ENCODE measurements at regions not wholly inside any gene's neighbourhood (a gene's known extent, or its start where the extent isn't known, plus 50 kb on each side); places are given as distances from the start of the nearest gene placed in this dataset.

GRCh38 chr5:103927739-103928138, 365.1 kb upstream of the NUDT12 start:
- ChIA-PET POLR2A (no interaction called here), CTCF (no interaction called here)
- Mint-ChIP-seq H3K4me1 (no peaks in the 10 kb centered on the region), H3K27me3 (no peaks in the 10 kb centered on the region), H3K36me3 (no peaks in the 10 kb centered on the region), H3K27ac (no peak overlapping the region), H3K9me3 (peaks cover 7 to 18% (median 13%) of the 10 kb centered on the region in 3 donors), H3K4me3 (no peak overlapping the region)
- Histone ChIP-seq H3K27me3 (replicated peaks in 1 of 2; ENCODE audit: control insufficient read depth in 2 of 2, extremely low read depth in 1 of 2, insufficient read depth in 2 of 2, low read length in 1 of 2) (no peaks in the 10 kb centered on the region), H3K4me1 (ENCODE audit: control insufficient read depth in 1 of 2, extremely low read depth in 1 of 2, insufficient read depth in 2 of 2, low read length in 2 of 2) (no peaks in the 10 kb centered on the region), H3K9me3 (no peaks in the 10 kb centered on the region), H3K4me3 (ENCODE audit: control insufficient read depth in 1 of 2, extremely low read depth in 1 of 2, low read length in 1 of 2) (no peak overlapping the region), H3K36me3 (ENCODE audit: control insufficient read depth in 2 of 2, extremely low read depth in 1 of 2, insufficient read depth in 1 of 2, low read length in 1 of 2) (no peaks in the 10 kb centered on the region), H3K27ac (ENCODE audit: low read length) (no peak overlapping the region)
- DNase-seq = no peak
- ATAC-seq (replicated peaks in 1 of 4) = no peak
- no CpG with 5 or more reads among the region's 1 CpG for WGBS (ENCODE audit: insufficient coverage)

- ChIA-PET POLR2A (no interaction called here), CTCF (no interaction called here)
- ATAC-seq (replicated peaks in 1 of 4) (no peak), DNase-seq (no peak)
- no peaks in the 10 kb centered on the region for H3K9me3 ChIP-seq
- Mint-ChIP-seq H3K9me3 (peaks cover 4 to 17% (median 10%) of the 10 kb centered on the region in 3 donors), H3K27ac (no peak overlapping the region), H3K4me3 (no peak overlapping the region), H3K36me3 (no peaks in the 10 kb centered on the region), H3K4me1 (no peaks in the 10 kb centered on the region), H3K27me3 (no peaks in the 10 kb centered on the region)
- no peaks in the 10 kb centered on the region for H3K36me3 ChIP-seq (ENCODE audit: control insufficient read depth in 2 of 2, extremely low read depth in 1 of 2, insufficient read depth in 1 of 2, low read length in 1 of 2)
- no peaks in the 10 kb centered on the region for H3K27me3 ChIP-seq (replicated peaks in 1 of 2; ENCODE audit: control insufficient read depth in 2 of 2, extremely low read depth in 1 of 2, insufficient read depth in 2 of 2, low read length in 1 of 2)
- H3K4me3 ChIP-seq (ENCODE audit: control insufficient read depth in 1 of 2, extremely low read depth in 1 of 2, low read length in 1 of 2) = no peak overlapping the region
- no peaks in the 10 kb centered on the region for H3K4me1 ChIP-seq (ENCODE audit: control insufficient read depth in 1 of 2, extremely low read depth in 1 of 2, insufficient read depth in 2 of 2, low read length in 2 of 2)
- no peak overlapping the region for H3K27ac ChIP-seq (ENCODE audit: low read length)
Observed at GRCh38 chr5:103923616-103924168, 361.1 kb upstream of the NUDT12 start.

- no peaks in the 10 kb centered on the region for H3K4me1 ChIP-seq (ENCODE audit: control insufficient read depth in 1 of 2, extremely low read depth in 1 of 2, insufficient read depth in 2 of 2, low read length in 2 of 2)
- no peak overlapping the region for H3K4me3 ChIP-seq (ENCODE audit: control insufficient read depth in 1 of 2, extremely low read depth in 1 of 2, low read length in 1 of 2)
- ATAC-seq (replicated peaks in 1 of 4) (no peak), DNase-seq (no peak)
- Mint-ChIP-seq H3K4me3 (no peak overlapping the region), H3K27ac (no peak overlapping the region), H3K36me3 (no peaks in the 10 kb centered on the region), H3K4me1 (no peaks in the 10 kb centered on the region), H3K9me3 (peaks cover 0 to 3% (median 2%) of the 10 kb centered on the region in 3 donors), H3K27me3 (no peaks in the 10 kb centered on the region)
- no peak overlapping the region for H3K27ac ChIP-seq (ENCODE audit: low read length)
- no peaks in the 10 kb centered on the region for H3K27me3 ChIP-seq (replicated peaks in 1 of 2; ENCODE audit: control insufficient read depth in 2 of 2, extremely low read depth in 1 of 2, insufficient read depth in 2 of 2, low read length in 1 of 2)
- H3K36me3 ChIP-seq (ENCODE audit: control insufficient read depth in 2 of 2, extremely low read depth in 1 of 2, insufficient read depth in 1 of 2, low read length in 1 of 2) = no peaks in the 10 kb centered on the region
- CTCF ChIA-PET = no interaction called here
- POLR2A ChIA-PET = no interaction called here
- H3K9me3 ChIP-seq = no peaks in the 10 kb centered on the region
Observed at GRCh38 chr5:103919506-103919905, 356.9 kb upstream of the NUDT12 start.

GRCh38 chr5:103918668-103919367, 356.2 kb upstream of the NUDT12 start:
- ATAC-seq (replicated peaks in 1 of 4) = no peak
- ChIA-PET CTCF (no interaction called here), POLR2A (interaction anchor here in 1 of 2 donors (0.6 kb wide), 1 partner anchor 1845 kb away, joined by 3 read pairs; no protein-coding TSS in a partner anchor)
- Mint-ChIP-seq H3K9me3 (peaks cover 0 to 3% (median 2%) of the 10 kb centered on the region in 3 donors), H3K27me3 (no peaks in the 10 kb centered on the region), H3K4me3 (no peak overlapping the region), H3K27ac (no peak overlapping the region), H3K4me1 (no peaks in the 10 kb centered on the region), H3K36me3 (no peaks in the 10 kb centered on the region)
- Histone ChIP-seq H3K27me3 (replicated peaks in 1 of 2; ENCODE audit: control insufficient read depth in 2 of 2, extremely low read depth in 1 of 2, insufficient read depth in 2 of 2, low read length in 1 of 2) (no peaks in the 10 kb centered on the region), H3K9me3 (no peaks in the 10 kb centered on the region), H3K4me1 (ENCODE audit: control insufficient read depth in 1 of 2, extremely low read depth in 1 of 2, insufficient read depth in 2 of 2, low read length in 2 of 2) (no peaks in the 10 kb centered on the region), H3K4me3 (ENCODE audit: control insufficient read depth in 1 of 2, extremely low read depth in 1 of 2, low read length in 1 of 2) (no peak overlapping the region), H3K36me3 (ENCODE audit: control insufficient read depth in 2 of 2, extremely low read depth in 1 of 2, insufficient read depth in 1 of 2, low read length in 1 of 2) (no peaks in the 10 kb centered on the region), H3K27ac (ENCODE audit: low read length) (no peak overlapping the region)
- DNase-seq = no peak

- Histone ChIP-seq H3K9me3 (no peaks in the 10 kb centered on the region), H3K27ac (ENCODE audit: low read length) (no peak overlapping the region), H3K36me3 (ENCODE audit: control insufficient read depth in 2 of 2, extremely low read depth in 1 of 2, insufficient read depth in 1 of 2, low read length in 1 of 2) (no peaks in the 10 kb centered on the region), H3K27me3 (replicated peaks in 1 of 2; ENCODE audit: control insufficient read depth in 2 of 2, extremely low read depth in 1 of 2, insufficient read depth in 2 of 2, low read length in 1 of 2) (no peaks in the 10 kb centered on the region), H3K4me1 (ENCODE audit: control insufficient read depth in 1 of 2, extremely low read depth in 1 of 2, insufficient read depth in 2 of 2, low read length in 2 of 2) (no peaks in the 10 kb centered on the region), H3K4me3 (ENCODE audit: control insufficient read depth in 1 of 2, extremely low read depth in 1 of 2, low read length in 1 of 2) (no peak overlapping the region)
- ATAC-seq (replicated peaks in 1 of 4) (no peak), DNase-seq (no peak)
- ChIA-PET POLR2A (no interaction called here), CTCF (no interaction called here)
- Mint-ChIP-seq H3K27ac (no peak overlapping the region), H3K9me3 (peaks cover 0 to 4% (median 0%) of the 10 kb centered on the region in 3 donors), H3K4me1 (no peaks in the 10 kb centered on the region), H3K4me3 (no peak overlapping the region), H3K36me3 (no peaks in the 10 kb centered on the region), H3K27me3 (no peaks in the 10 kb centered on the region)
- WGBS (ENCODE audit: insufficient coverage) = no CpG with 5 or more reads among the region's 1 CpG
Observed at GRCh38 chr5:103915081-103915480, 352.5 kb upstream of the NUDT12 start.

GRCh38 chr5:103910786-103911185, 348.2 kb upstream of the NUDT12 start:
- no peak overlapping the region for H3K27ac ChIP-seq (ENCODE audit: low read length)
- CTCF ChIA-PET = no interaction called here
- Mint-ChIP-seq H3K36me3 (no peaks in the 10 kb centered on the region), H3K9me3 (peaks cover 0 to 4% (median 0%) of the 10 kb centered on the region in 3 donors), H3K27ac (no peak overlapping the region), H3K27me3 (no peaks in the 10 kb centered on the region), H3K4me3 (no peak overlapping the region), H3K4me1 (no peaks in the 10 kb centered on the region)
- no peak overlapping the region for H3K4me3 ChIP-seq (ENCODE audit: control insufficient read depth in 1 of 2, extremely low read depth in 1 of 2, low read length in 1 of 2)
- no peaks in the 10 kb centered on the region for H3K4me1 ChIP-seq (ENCODE audit: control insufficient read depth in 1 of 2, extremely low read depth in 1 of 2, insufficient read depth in 2 of 2, low read length in 2 of 2)
- ATAC-seq (replicated peaks in 1 of 4) (no peak), DNase-seq (no peak)
- no peaks in the 10 kb centered on the region for H3K9me3 ChIP-seq
- H3K27me3 ChIP-seq (replicated peaks in 1 of 2; ENCODE audit: control insufficient read depth in 2 of 2, extremely low read depth in 1 of 2, insufficient read depth in 2 of 2, low read length in 1 of 2) = no peaks in the 10 kb centered on the region
- no CpG with 5 or more reads among the region's 2 CpGs for WGBS (ENCODE audit: insufficient coverage)
- H3K36me3 ChIP-seq (ENCODE audit: control insufficient read depth in 2 of 2, extremely low read depth in 1 of 2, insufficient read depth in 1 of 2, low read length in 1 of 2) = no peaks in the 10 kb centered on the region
- POLR2A ChIA-PET = no interaction called here

GRCh38 chr5:103910011-103910410, 347.4 kb upstream of the NUDT12 start:
- Histone ChIP-seq H3K9me3 (no peaks in the 10 kb centered on the region), H3K4me3 (ENCODE audit: control insufficient read depth in 1 of 2, extremely low read depth in 1 of 2, low read length in 1 of 2) (no peak overlapping the region), H3K4me1 (ENCODE audit: control insufficient read depth in 1 of 2, extremely low read depth in 1 of 2, insufficient read depth in 2 of 2, low read length in 2 of 2) (no peaks in the 10 kb centered on the region), H3K27ac (ENCODE audit: low read length) (no peak overlapping the region), H3K27me3 (replicated peaks in 1 of 2; ENCODE audit: control insufficient read depth in 2 of 2, extremely low read depth in 1 of 2, insufficient read depth in 2 of 2, low read length in 1 of 2) (no peaks in the 10 kb centered on the region), H3K36me3 (ENCODE audit: control insufficient read depth in 2 of 2, extremely low read depth in 1 of 2, insufficient read depth in 1 of 2, low read length in 1 of 2) (no peaks in the 10 kb centered on the region)
- ATAC-seq (replicated peaks in 1 of 4) (no peak), DNase-seq (no peak)
- H3K4me3 Mint-ChIP-seq = no peak overlapping the region
- WGBS (ENCODE audit: insufficient coverage) = 50% methylated on average over 1 of the region's 2 CpGs
- CTCF ChIA-PET = no interaction called here
- H3K27ac Mint-ChIP-seq = no peak overlapping the region
- POLR2A ChIA-PET = no interaction called here
- H3K36me3 Mint-ChIP-seq = no peaks in the 10 kb centered on the region
- H3K4me1 Mint-ChIP-seq = no peaks in the 10 kb centered on the region
- peaks cover 0 to 3% (median 0%) of the 10 kb centered on the region in 3 donors for H3K9me3 Mint-ChIP-seq
- H3K27me3 Mint-ChIP-seq = no peaks in the 10 kb centered on the region

Measured in T-cell (primary cell).